CD4-positive, alpha-beta T cell (primary cell): ENCODE measurements at regions not wholly inside any gene's neighbourhood (a gene's known extent, or its start where the extent isn't known, plus 50 kb on each side); places are given as distances from the start of the nearest gene placed in this dataset.

Source experiments
- ATAC-seq: fragments of 200-7000 bp; cut with Tn5 transposase; one replicate; pipeline ENCODE4 v1.10.0; 2022; ENCODE audit warnings: mild to moderate bottlenecking; ENCODE audit not compliant: poor library complexity
- CTCF ChIA-PET: fragments of 350-600 bp; sonication (Branson Sonifier 250); formaldehyde crosslinking; loops from one replicate; lab custom pipeline; 2021; ENCODE audit warnings: antibody characterized with exemption, inconsistent platforms; lab: Charles Lee
- POLR2A ChIA-PET: fragments of 350-600 bp; sonication (Branson Sonifier 250); formaldehyde crosslinking; loops from one replicate; lab custom pipeline; 2021; ENCODE audit warnings: antibody characterized with exemption, inconsistent platforms; lab: Charles Lee
- DNase-seq, 14 experiments: peaks; one replicate each; pipeline ENCODE4 v3.0.0-alpha.2; 2013 to 2020; ENCODE audit warnings: mixed read lengths in 2 of 14
- H3K27ac ChIP-seq, 2 donors: one replicate each; pipeline versions ENCODE4 v1.5.1 to v1.7.0; 2013; ENCODE audit warnings: low read length in 2 of 2, low read depth in 1 of 2, mild to moderate bottlenecking in 1 of 2
- H3K27me3 ChIP-seq, 2 experiments: 1 replicate in 1 of 2; 2 replicates in 1 of 2; pipeline versions ENCODE4 v1.6.1 to v1.7.0; 2013; ENCODE audit warnings: low read length in 2 of 2, control low read depth in 1 of 2, mild to moderate bottlenecking in 1 of 2, moderate library complexity in 1 of 2; ENCODE audit not compliant: insufficient read depth in 2 of 2, control insufficient read depth in 1 of 2
- H3K36me3 ChIP-seq: one replicate; pipeline ENCODE4 v1.6.1; 2013; ENCODE audit warnings: low read length, control low read depth; ENCODE audit not compliant: insufficient read depth
- H3K4me1 ChIP-seq: one replicate; pipeline ENCODE4 v1.6.1; 2013; ENCODE audit warnings: low read length, control low read depth; ENCODE audit not compliant: insufficient read depth
- H3K4me3 ChIP-seq: one replicate; pipeline ENCODE4 v1.5.1; 2013; ENCODE audit warnings: mild to moderate bottlenecking, low read length, moderate library complexity
- H3K9me3 ChIP-seq, 2 experiments: 1 replicate in 1 of 2; 2 replicates in 1 of 2; pipeline versions ENCODE4 v1.6.1 to v1.7.0; 2013; ENCODE audit warnings: low read length in 2 of 2, mild to moderate bottlenecking in 2 of 2, control low read depth in 1 of 2, moderate library complexity in 1 of 2; ENCODE audit not compliant: control insufficient read depth in 1 of 2, insufficient read depth in 1 of 2
- H3K27ac Mint-ChIP-seq: one replicate; pipeline ENCODE4 v1.8.0; 2020; ENCODE audit warnings: mixed read lengths
- H3K27me3 Mint-ChIP-seq: one replicate; pipeline ENCODE4 v1.8.0; 2021; ENCODE audit warnings: mixed read lengths
- H3K36me3 Mint-ChIP-seq: one replicate; pipeline ENCODE4 v1.8.0; 2021; ENCODE audit warnings: low read depth, mixed read lengths
- H3K4me1 Mint-ChIP-seq: one replicate; pipeline ENCODE4 v1.8.0; 2021; ENCODE audit warnings: low read depth, mixed read lengths
- H3K4me3 Mint-ChIP-seq: one replicate; pipeline ENCODE4 v1.8.0; 2020; ENCODE audit warnings: mild to moderate bottlenecking, mixed read lengths
- H3K9me3 Mint-ChIP-seq: one replicate; pipeline ENCODE4 v1.8.0; 2020; ENCODE audit warnings: mixed read lengths
- CTCF ChIP-seq: fragments of 200-600 bp; IDR thresholded peaks from one replicate; pipeline ENCODE4 v1.8.0; 2022; ENCODE audit warnings: antibody characterized with exemption, mild to moderate bottlenecking
- intact Hi-C, 2 experiments: fragments of 100-400 bp; cut with DNase I in 1 of 2; cut with micrococcal nuclease in 1 of 2; formaldehyde crosslinking; loops; one replicate each; pipeline versions ENCODE4 v1.15.1 to v1.9.0; 2023 to 2025; cut with DNase I, micrococcal nuclease

GRCh38 chr12:111088409-111088808 is 168.0 kb upstream of the MYL2 start:
- DNase-seq (no peak), ATAC-seq (no peak)
- intact Hi-C loops = no loop called here
- Mint-ChIP-seq H3K4me3 (no peak overlapping the region), H3K27ac (no peak overlapping the region), H3K27me3 (no peaks in the 10 kb centered on the region), H3K36me3 (no peaks in the 10 kb centered on the region), H3K9me3 (no peaks in the 10 kb centered on the region), H3K4me1 (peaks cover 25% of the 10 kb centered on the region)
- POLR2A ChIA-PET = no interaction called here
- H3K27ac ChIP-seq = no peak overlapping the region
- no peak overlapping the region for H3K4me3 ChIP-seq
- TF ChIP-seq CTCF = no peak
- peaks cover 7% of the 10 kb centered on the region for H3K4me1 ChIP-seq
- H3K36me3 ChIP-seq = no peaks in the 10 kb centered on the region
- no peaks in the 10 kb centered on the region for H3K9me3 ChIP-seq
- CTCF ChIA-PET = no interaction called here
- no peaks in the 10 kb centered on the region for H3K27me3 ChIP-seq

- peaks cover under 1% of the 10 kb centered on the region for H3K27me3 Mint-ChIP-seq
- CTCF ChIA-PET = no interaction called here
- Histone ChIP-seq H3K27me3 (no peaks in the 10 kb centered on the region), H3K4me3 (no peak overlapping the region), H3K36me3 (no peaks in the 10 kb centered on the region), H3K9me3 (no peaks in the 10 kb centered on the region), H3K27ac (no peak overlapping the region), H3K4me1 (no peaks in the 10 kb centered on the region)
- H3K27ac Mint-ChIP-seq = no peak overlapping the region
- no peaks in the 10 kb centered on the region for H3K9me3 Mint-ChIP-seq
- no peak for DNase-seq
- POLR2A ChIA-PET = no interaction called here
- H3K4me1 Mint-ChIP-seq = peaks cover 12% of the 10 kb centered on the region
- intact Hi-C loops = no loop called here
- ATAC-seq = no peak
- TF ChIP-seq CTCF = no peak
- H3K4me3 Mint-ChIP-seq = no peak overlapping the region
- H3K36me3 Mint-ChIP-seq = no peaks in the 10 kb centered on the region
Measured at GRCh38 chr12:111086947-111087700, 166.7 kb upstream of the MYL2 start.

- ATAC-seq (no peak), DNase-seq (no peak)
- Mint-ChIP-seq H3K4me3 (no peak overlapping the region), H3K27ac (no peak overlapping the region), H3K9me3 (no peaks in the 10 kb centered on the region), H3K27me3 (peaks cover 6% of the 10 kb centered on the region), H3K36me3 (no peaks in the 10 kb centered on the region), H3K4me1 (no peaks in the 10 kb centered on the region)
- ChIA-PET CTCF (no interaction called here), POLR2A (no interaction called here)
- TF ChIP-seq CTCF = no peak
- H3K4me3 ChIP-seq = no peak overlapping the region
- H3K4me1 ChIP-seq = no peaks in the 10 kb centered on the region
- H3K27me3 ChIP-seq = no peaks in the 10 kb centered on the region
- no peak overlapping the region for H3K27ac ChIP-seq
- intact Hi-C loops = no loop called here
- no peaks in the 10 kb centered on the region for H3K9me3 ChIP-seq
- no peaks in the 10 kb centered on the region for H3K36me3 ChIP-seq
Measured at GRCh38 chr12:111085096-111085495, 164.7 kb upstream of the MYL2 start.
